ENCODE measurements at regions not wholly inside any gene's neighbourhood (a gene's known extent, or its start where the extent isn't known, plus 50 kb on each side); places are given as distances from the start of the nearest gene placed in this dataset.

DNA sequence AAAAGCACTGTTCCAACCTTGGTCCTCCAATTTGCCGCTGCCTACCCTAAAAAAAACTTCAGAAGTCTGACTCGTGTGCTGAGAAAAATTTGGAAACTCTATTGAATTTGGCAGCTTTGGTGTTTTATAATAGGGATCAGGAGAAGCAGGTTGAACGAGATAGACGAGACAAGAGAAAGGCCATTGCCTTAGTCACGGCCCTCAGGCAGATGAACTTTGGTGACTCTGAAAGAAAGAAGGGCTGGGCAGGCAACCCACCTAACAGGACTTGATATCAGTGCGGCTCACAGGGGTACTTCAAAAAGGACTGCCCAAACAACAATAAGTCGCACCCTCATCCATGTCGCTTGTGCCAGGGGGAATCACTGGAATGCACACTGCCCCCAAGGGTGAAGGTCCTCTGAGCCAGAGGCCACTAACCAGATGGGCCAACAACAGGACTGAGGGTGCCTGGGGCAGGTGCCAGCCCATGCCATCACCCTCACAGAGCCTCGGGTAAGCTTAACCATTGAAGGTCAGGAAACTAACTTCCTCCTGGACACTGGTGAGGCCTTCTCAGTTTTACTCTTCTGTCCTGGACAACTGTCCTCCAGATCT, 102.5 kb upstream of the SSTR1 start:
- no peak overlapping the region for H3K27ac ChIP-seq
- H3K36me3 ChIP-seq = no peaks in the 10 kb centered on the region
- H3K27me3 ChIP-seq = no peaks in the 10 kb centered on the region
- TF ChIP-seq EP300 (IDR thresholded peaks at IDR 0.05) = no peak
- H3K4me1 ChIP-seq = no peaks in the 10 kb centered on the region
- ATAC-seq (ENCODE audit: low FRiP score in 2 of 2) = no peak
- DNase-seq = no peak
- 91 to 95% methylated on average over 9 of the region's 9 CpGs for WGBS, 2 donors
- H3K4me3 ChIP-seq = no peak overlapping the region
- H3K9me3 ChIP-seq = peaks cover 0 to 8% (median 3%) of the 10 kb centered on the region in 4 donors

DNA sequence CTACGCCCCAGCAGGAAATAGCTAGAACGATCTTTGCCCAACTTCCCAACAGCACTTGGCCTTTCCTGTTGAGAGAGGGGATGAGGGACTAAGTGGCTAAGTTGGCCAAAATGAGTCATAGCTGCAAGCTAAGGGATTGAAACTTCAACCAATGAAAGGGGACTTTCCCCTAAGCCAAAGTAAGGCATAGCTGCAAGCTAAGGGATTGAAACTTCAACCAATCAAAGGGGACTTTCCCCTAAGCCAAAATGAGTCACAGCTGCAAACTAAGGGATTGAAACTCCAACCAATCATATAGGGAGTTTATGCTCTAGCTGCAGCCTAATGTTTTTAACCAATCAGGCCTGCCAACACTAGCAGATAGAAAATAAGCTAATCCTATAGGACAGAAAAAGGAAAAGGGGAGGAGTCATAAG, 100.5 kb upstream of the SSTR1 start:
- DNase-seq = no peak
- Histone ChIP-seq H3K27ac (no peak overlapping the region), H3K4me1 (no peaks in the 10 kb centered on the region), H3K36me3 (no peaks in the 10 kb centered on the region), H3K27me3 (no peaks in the 10 kb centered on the region), H3K4me3 (no peak overlapping the region), H3K9me3 (peaks cover 0 to 3% (median 0%) of the 10 kb centered on the region in 4 donors)
- TF ChIP-seq EP300 (IDR thresholded peaks at IDR 0.05) (no peak), POLR2A (IDR thresholded peaks at IDR 0.05) (no peak)
- no peak for ATAC-seq (ENCODE audit: low FRiP score in 2 of 2)
- 63 to 82% methylated on average over 2 of the region's 2 CpGs for WGBS, 2 donors

DNA sequence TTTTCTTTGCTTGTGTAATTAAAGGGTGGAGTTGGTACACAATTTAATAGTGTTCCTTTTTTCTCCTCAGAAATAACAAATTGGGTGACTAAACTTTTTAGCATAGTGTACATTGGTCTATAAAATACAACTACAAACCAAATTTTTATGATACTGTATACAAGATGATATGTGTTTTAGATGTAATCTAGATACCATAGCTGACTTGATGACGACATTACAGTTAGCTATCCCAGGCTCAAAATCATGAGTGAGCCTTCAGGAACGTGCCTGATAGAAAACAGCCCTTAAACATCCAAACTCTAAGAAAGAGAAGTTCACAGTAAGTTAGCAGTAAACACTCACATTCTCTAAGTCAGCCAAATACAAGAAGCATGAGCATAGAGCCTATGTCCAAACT, 99.0 kb upstream of the SSTR1 start:
- Histone ChIP-seq H3K36me3 (no peaks in the 10 kb centered on the region), H3K27me3 (no peaks in the 10 kb centered on the region), H3K27ac (no peak overlapping the region), H3K4me3 (no peak overlapping the region), H3K9me3 (peaks cover 0 to 3% (median 0%) of the 10 kb centered on the region in 4 donors), H3K4me1 (no peaks in the 10 kb centered on the region)
- TF ChIP-seq POLR2A (IDR thresholded peaks at IDR 0.05) = no peak
- TF ChIP-seq CTCF (IDR thresholded peaks at IDR 0.05) = no peak
- no peak for TF ChIP-seq POLR2AphosphoS5 (IDR thresholded peaks at IDR 0.05)
- no peak for TF ChIP-seq EP300 (IDR thresholded peaks at IDR 0.05)
- no peak for ATAC-seq (ENCODE audit: low FRiP score in 2 of 2)
- 72 to 76% methylated on average over 2 of the region's 2 CpGs for WGBS, 2 donors
- DNase-seq = no peak

DNA sequence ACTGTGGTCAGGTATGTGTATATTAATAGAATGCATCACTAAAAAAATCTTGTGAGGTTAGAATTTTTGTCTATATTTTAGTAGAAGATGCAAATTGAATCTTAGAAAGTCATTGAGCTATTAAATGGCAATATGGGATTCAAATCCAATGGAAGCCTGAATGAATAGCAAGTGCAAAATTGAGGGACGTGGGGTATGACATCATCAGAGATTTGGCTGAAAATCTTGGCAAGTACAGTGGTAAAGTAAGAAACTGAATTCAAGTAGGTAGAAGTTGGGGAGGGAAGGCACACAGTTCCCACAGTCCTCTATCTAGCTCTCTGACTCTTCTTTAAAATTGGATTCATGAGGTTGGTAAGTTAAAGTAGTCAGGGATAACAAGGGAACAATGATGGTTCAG, 97.4 kb upstream of the SSTR1 start:
- WGBS, 2 donors = 82 to 90% methylated on average over 1 of the region's 1 CpG
- ATAC-seq (ENCODE audit: low FRiP score in 2 of 2) (no peak), DNase-seq (no peak)
- H3K4me3 ChIP-seq = no peak overlapping the region
- H3K27ac ChIP-seq = no peak overlapping the region
- H3K36me3 ChIP-seq = no peaks in the 10 kb centered on the region
- peaks cover 0 to 3% (median 0%) of the 10 kb centered on the region in 4 donors for H3K9me3 ChIP-seq
- TF ChIP-seq EP300 (IDR thresholded peaks at IDR 0.05) = no peak
- H3K27me3 ChIP-seq = no peaks in the 10 kb centered on the region
- no peaks in the 10 kb centered on the region for H3K4me1 ChIP-seq

GRCh38 chr14:38111046-38111445, 96.7 kb upstream of the SSTR1 start:
- TF ChIP-seq EP300 (IDR thresholded peaks at IDR 0.05) (no peak), CTCF (IDR thresholded peaks at IDR 0.05) (no peak), POLR2AphosphoS5 (IDR thresholded peaks at IDR 0.05) (no peak), POLR2A (IDR thresholded peaks at IDR 0.05) (no peak)
- WGBS, 2 donors = 99 to 100% methylated on average over 2 of the region's 2 CpGs
- Histone ChIP-seq H3K4me3 (no peak overlapping the region), H3K27me3 (no peaks in the 10 kb centered on the region), H3K9me3 (peaks cover 0 to 3% (median 0%) of the 10 kb centered on the region in 4 donors), H3K27ac (no peak overlapping the region), H3K4me1 (no peaks in the 10 kb centered on the region), H3K36me3 (no peaks in the 10 kb centered on the region)
- ATAC-seq (ENCODE audit: low FRiP score in 2 of 2) (no peak), DNase-seq (no peak)

DNA sequence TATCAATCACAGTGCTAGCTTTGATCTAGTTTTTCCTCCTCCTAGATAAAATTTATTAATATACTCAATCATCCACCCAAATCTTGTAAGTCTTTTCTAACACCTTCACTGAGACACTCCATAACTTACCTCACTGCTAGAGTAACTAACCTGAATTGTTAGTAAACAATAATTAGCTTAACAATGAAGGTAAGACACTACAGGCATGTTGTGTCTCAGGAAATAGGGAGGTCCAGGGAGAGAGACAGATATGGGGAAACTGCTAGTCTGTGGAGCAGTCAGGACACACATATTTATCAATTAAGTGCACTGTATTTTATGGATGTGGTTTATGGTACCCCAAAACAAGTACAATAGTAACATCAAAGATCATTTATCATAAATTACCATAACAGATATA, 94.2 kb upstream of the SSTR1 start:
- DNase-seq (no peak), ATAC-seq (ENCODE audit: low FRiP score in 2 of 2) (no peak)
- Histone ChIP-seq H3K27ac (no peak overlapping the region), H3K27me3 (no peaks in the 10 kb centered on the region), H3K9me3 (no peaks in the 10 kb centered on the region), H3K4me1 (no peaks in the 10 kb centered on the region), H3K4me3 (no peak overlapping the region), H3K36me3 (no peaks in the 10 kb centered on the region)
- TF ChIP-seq POLR2A (IDR thresholded peaks at IDR 0.05) = no peak
- TF ChIP-seq POLR2AphosphoS5 (IDR thresholded peaks at IDR 0.05) = no peak
- no peak for TF ChIP-seq CTCF (IDR thresholded peaks at IDR 0.05)
- no peak for TF ChIP-seq EP300 (IDR thresholded peaks at IDR 0.05)

All from upper lobe of left lung (tissue), 6 donors.